GM21576 (cell line): ENCODE measurements at regions not wholly inside any gene's neighbourhood (a gene's known extent, or its start where the extent isn't known, plus 50 kb on each side); places are given as distances from the start of the nearest gene placed in this dataset.
"Not testable (repeated sequence)": the region's sequence is repeated elsewhere in the genome, so short reads cannot be mapped to it uniquely, and the experiment has no call there.

ENCODE experiments used
- ATAC-seq: cut with Tn5 transposase; IDR thresholded peaks from one replicate; pipeline ENCODE4 v1.9.1; 2021; ENCODE audit warnings: mild to moderate bottlenecking, moderate library complexity; ENCODE audit not compliant: unreplicated experiment

DNA sequence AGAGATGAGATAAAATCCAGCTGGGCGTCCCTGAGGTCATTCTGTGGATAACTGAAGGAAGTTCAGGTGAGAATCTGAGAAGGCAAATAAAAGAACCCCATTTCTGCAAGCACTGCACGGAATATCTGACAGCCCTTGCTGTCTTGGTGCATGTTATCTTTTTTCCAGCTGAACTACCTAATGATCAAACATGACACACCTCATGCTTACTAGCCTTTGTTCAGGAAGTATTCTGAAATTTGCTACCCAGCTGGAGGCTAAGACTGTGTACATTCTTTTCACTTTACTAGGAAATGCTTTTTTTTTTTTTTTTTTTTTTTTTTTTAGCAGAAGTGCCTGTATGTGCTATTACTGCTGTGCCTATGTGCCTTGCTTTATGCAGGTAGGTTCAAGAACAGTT is 718.1 kb downstream of the SMARCA1 start:
- ATAC-seq: no peak

GRCh38 chrX:128804828-128805227 is 718.5 kb downstream of the SMARCA1 start:
- no peak for ATAC-seq

GRCh38 chrX:128800138-128800537 is 723.2 kb downstream of the SMARCA1 start:
- ATAC-seq: no peak

DNA sequence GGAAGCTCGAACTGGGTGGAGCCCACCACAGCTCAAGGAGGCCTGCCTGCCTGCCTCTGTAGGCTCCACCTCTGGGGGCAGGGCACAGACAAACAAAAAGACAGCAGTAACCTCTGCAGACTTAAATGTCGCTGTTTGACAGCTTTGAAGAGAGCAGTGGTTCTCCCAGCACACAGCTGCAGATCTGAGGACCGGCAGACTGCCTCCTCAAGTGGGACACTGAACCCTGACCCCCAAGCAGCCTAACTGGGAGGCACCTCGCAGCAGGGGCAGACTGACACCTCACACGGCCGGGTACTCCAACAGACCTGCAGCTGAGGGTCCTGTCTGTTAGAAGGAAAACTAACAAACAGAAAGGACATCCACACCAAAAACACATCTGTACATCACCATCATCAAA is 730.9 kb upstream of the ACTRT1 start:
- not testable (repeated sequence) for ATAC-seq

DNA sequence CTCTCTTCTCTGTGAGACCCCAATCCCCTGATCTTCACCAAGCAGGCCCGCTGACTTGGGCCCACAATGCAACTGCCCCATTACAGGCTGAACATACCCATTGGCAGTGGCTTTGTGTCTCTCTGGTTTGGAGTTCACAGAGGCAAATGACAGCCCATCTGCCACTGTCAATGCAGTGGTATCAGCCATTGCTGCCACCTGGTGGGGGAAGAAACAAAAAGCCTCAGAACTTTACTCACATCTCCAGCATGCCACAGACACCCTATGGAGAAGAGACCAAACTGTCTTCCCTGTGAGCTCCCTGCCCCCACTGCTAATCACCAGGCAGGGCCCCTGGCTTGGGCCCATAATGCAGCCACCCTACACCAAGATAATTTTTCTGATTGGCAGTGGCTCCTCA is 729.3 kb upstream of the ACTRT1 start:
- no peak for ATAC-seq

GRCh38 chrX:128780934-128781333 is 728.7 kb upstream of the ACTRT1 start:
- no peak for ATAC-seq

GRCh38 chrX:128769495-128769894 is 717.3 kb upstream of the ACTRT1 start:
- no peak for ATAC-seq

GRCh38 chrX:128759745-128760144 is 707.5 kb upstream of the ACTRT1 start:
- no peak for ATAC-seq

DNA sequence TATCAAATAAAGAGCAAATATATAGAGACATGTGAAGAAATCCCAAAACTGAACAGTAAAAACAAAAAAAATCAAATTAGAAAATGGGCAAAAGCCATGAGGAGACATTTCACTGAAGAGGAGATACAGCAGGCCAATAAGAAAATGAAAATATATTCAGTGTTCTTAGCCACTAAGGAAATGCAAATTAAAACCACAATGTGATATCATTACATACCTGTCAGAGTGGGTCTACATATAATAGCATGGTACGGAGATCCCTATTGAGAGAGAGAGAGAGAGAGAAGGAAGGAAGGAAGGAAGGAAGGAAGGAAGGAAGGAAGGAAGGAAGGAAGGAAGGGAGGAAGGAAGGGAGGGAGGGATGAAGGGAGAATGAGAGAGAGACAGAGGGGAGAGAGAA is 707.0 kb upstream of the ACTRT1 start:
- ATAC-seq: no peak

- no peak for ATAC-seq
Measured at GRCh38 chrX:128754130-128754529, 701.9 kb upstream of the ACTRT1 start.

DNA sequence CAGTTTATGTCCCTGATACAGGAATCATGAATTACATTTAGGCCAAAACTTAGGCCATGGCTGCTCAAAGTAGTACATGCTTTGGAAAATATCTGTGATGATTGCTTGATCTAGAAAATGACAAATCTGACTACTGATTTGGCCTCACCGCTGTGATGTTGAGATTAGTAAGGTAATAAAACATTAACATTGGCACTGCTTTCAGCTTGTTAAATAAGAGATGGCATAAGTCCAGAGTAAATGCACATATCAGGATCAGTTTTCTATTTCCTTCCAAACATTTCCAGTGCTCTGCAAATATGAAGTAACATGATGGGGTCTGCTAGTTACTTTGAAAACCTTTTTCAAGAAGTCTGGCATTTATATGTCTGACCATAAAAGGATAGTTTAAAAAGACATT is 687.3 kb upstream of the ACTRT1 start:
- ATAC-seq: no peak

DNA sequence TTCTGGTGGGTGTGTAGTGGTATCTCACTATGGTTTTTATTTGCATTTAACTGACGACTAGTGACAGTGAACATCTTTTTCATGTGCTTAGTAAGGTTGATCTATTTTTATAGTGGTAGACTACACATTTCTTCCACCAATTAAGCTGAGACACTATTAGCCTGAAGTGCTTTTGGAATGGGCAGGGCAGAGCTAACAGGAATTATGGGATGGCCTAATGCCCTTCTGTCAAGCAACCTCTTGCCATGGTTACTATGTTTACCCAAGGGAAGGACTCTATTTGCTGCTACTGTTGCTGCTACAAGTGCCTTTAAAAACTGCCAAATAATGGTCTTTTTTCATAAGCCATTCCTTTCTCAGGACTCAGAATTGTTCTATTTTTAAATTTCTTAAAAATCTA is 676.7 kb upstream of the ACTRT1 start:
- no peak for ATAC-seq

DNA sequence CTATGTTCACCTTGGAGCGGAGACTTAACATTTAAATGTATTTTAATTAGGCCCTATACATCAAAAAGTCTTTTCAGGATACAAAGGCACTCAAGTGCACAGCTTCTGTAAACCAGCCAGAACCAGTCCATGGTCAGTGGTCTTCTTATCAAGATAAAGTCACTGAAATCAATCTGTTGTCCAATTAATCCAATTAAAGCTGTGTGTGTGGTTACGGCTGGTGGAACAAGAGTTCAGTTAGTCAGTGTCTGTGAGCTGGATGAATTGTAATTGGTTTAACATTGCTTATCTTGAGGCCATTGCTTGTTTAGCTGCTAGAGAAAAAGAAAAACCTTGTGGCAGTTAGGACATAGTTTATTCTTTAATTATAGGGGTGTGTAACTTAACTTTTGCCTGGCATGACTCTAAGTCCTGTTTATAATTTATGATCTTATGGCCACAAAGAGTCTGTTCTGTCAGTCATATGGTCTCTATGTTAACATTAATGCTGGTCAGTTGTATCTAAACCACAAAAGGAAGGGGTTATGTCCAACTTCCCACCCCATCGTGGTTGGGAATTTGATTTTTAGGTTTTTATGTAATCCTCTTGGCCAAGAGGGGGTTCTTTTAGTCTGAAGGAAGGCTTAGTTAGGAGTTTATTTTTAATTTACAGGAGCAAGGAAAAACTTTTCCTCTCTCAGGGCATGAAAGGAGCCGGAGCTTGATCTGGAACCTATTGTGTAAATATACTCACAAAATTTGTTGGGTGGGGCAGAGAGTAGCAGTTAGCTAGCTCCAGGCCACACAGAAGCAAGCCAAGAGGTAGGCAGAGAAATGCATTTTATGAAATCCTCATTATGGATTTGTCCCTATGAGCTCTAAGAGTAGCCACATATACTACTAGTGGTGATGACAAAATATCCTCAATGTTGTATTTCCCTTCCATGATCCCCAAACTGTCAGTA is 665.7 kb upstream of the ACTRT1 start:
- no peak for ATAC-seq

- no peak for ATAC-seq
Measured at GRCh38 chrX:128714425-128714824, 662.2 kb upstream of the ACTRT1 start.

DNA sequence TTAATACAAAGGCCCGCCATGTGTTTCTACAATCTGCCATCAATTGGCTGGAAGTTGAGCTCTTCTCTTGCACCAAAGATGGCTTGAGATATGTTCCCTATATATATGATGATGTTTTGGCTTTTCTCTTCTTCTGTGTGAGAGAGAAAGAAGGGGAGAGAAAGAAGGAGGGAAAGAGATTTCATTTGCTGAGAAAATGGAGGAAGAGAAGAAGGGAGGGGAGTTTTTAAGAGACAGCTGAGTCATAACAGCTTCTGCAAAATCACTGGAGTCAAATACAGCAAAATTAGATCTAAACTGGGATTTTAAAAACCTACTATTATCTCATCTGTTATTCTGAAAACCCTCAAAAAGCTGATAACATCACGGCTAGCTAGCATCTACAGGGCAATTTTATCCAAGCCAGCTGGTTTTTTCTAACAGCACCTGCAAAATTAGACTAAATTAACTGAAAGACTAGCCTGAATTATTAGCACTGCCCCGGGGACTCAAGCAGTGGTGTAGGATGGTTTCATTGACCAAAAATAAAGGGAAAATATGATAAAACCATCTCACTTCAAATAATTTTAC is 647.6 kb upstream of the ACTRT1 start:
- ATAC-seq: no peak

- ATAC-seq: no peak
Measured at GRCh38 chrX:128698573-128699181, 646.5 kb upstream of the ACTRT1 start.

- no peak for ATAC-seq
Measured at GRCh38 chrX:128691872-128692271, 639.7 kb upstream of the ACTRT1 start.

DNA sequence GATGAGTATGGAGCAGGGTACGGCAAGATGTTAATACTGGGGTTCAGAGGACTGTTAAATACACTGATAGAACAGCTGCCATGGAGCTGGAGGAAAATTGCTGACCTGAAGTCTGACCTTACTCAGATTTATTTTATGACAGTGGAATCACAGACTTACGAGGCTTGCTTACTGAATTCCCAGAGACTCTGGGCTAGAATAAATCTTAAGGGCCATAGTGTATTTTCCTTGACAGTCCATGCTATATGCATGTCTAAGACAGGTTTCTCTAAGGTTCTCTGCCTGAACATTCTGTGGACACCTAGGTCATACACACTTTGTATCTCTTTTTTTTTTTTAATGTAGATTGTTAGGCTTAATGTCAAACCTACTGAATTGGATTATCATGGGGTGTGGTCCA is 633.2 kb upstream of the ACTRT1 start:
- ATAC-seq: no peak

DNA sequence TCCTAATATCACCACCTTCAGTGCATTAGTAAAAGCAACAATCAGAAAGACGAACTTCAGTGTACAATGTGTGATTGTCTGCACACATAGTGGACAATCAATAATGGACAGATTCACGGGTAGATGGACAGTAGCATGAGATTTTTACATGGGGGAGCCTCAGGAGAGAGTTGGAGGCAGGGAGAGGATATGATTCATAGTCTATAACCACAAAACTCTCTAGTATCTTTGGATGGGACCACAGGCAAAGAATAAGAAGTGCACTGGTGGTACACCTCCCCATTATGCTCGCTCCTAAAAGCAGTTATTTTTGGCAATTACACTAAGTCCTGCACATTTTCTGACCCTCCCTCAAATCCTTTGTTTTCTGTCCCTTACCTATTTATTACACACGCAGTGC is 624.4 kb upstream of the ACTRT1 start:
- no peak for ATAC-seq

GRCh38 chrX:128674326-128675086 is 622.3 kb upstream of the ACTRT1 start:
- ATAC-seq: not testable (repeated sequence)

DNA sequence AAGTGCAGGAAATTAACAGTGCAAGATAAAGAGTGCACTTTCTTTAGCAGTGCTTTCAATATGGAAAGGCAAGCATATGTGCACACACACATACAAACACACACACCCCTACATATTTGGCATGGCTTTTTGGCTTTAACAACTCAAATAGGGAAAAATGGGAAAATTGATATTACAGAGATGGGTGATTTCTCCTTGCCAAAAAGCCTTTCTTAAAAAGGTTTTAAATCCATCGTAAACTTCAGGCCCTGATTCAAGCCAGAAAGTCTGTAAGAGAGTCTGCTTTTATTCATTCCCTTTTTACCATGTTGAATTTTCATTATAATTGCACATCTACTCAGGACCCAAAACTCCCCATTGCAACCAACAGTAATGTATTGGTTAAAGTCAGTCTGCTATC is 612.0 kb upstream of the ACTRT1 start:
- no peak for ATAC-seq
